Hepatocyte (in vitro differentiated cells): ENCODE measurements at regions not wholly inside any gene's neighbourhood (a gene's known extent, or its start where the extent isn't known, plus 50 kb on each side); places are given as distances from the start of the nearest gene placed in this dataset.

Source experiments
- DNase-seq: peaks from one replicate; pipeline ENCODE4 v3.0.0-alpha.2; 2016; ENCODE audit warnings: low spot score
- H2AFZ ChIP-seq: fragments of 200-600 bp; sonication (generic); 2 replicates; pipeline ENCODE4 v1.6.0; 2016; ENCODE audit warnings: antibody characterized with exemption, mild to moderate bottlenecking
- H3K27ac ChIP-seq: fragments of 200-600 bp; sonication (generic); 2 replicates; pipeline ENCODE4 v1.5.1; 2016; ENCODE audit warnings: mild to moderate bottlenecking
- H3K27me3 ChIP-seq: fragments of 200-600 bp; sonication (generic); 2 replicates; pipeline ENCODE4 v1.6.1; 2016
- H3K36me3 ChIP-seq: fragments of 200-600 bp; sonication (generic); replicated peaks from 2 replicates; pipeline ENCODE4 v1.5.1; 2016; ENCODE audit warnings: low read depth; ENCODE audit not compliant: insufficient read depth
- H3K4me1 ChIP-seq: fragments of 200-600 bp; sonication (generic); 2 replicates; pipeline ENCODE4 v1.5.1; 2016; ENCODE audit warnings: mild to moderate bottlenecking, moderate library complexity; ENCODE audit not compliant: insufficient read depth
- H3K4me2 ChIP-seq: fragments of 200-600 bp; sonication (generic); 2 replicates; pipeline ENCODE4 v1.6.0; 2016
- H3K4me3 ChIP-seq: fragments of 200-600 bp; sonication (generic); 2 replicates; pipeline ENCODE4 v1.5.1; 2016; ENCODE audit warnings: mild to moderate bottlenecking
- H3K79me2 ChIP-seq: fragments of 200-600 bp; sonication (generic); 2 replicates; pipeline ENCODE4 v1.6.0; 2017; ENCODE audit warnings: mild to moderate bottlenecking
- H3K9me2 ChIP-seq: fragments of 200-600 bp; sonication (generic); replicated peaks from 2 replicates; pipeline ENCODE4 v1.6.0; 2017; ENCODE audit warnings: mild to moderate bottlenecking; ENCODE audit not compliant: insufficient read depth
- H3K9me3 ChIP-seq: fragments of 200-600 bp; sonication (generic); 2 replicates; pipeline ENCODE4 v1.5.1; 2016; ENCODE audit warnings: low read depth, mild to moderate bottlenecking
- H4K20me1 ChIP-seq: fragments of 200-600 bp; sonication (generic); 2 replicates; pipeline ENCODE4 v1.6.0; 2016; ENCODE audit warnings: mild to moderate bottlenecking; ENCODE audit not compliant: insufficient read depth, poor library complexity, severe bottlenecking
- EZH2 ChIP-seq: fragments of 200-600 bp; sonication (generic); IDR thresholded peaks from 2 replicates; pipeline ENCODE4 v1.6.1; 2016; ENCODE audit warnings: antibody characterized with exemption, mild to moderate bottlenecking, borderline replicate concordance
- EZH2phosphoT487 ChIP-seq: fragments of 200-600 bp; sonication (generic); IDR thresholded peaks from one replicate; pipeline ENCODE4 v1.6.1; 2018; ENCODE audit warnings: antibody characterized with exemption, mild to moderate bottlenecking, low read depth, moderate library complexity; ENCODE audit not compliant: unreplicated experiment, severe bottlenecking
- WGBS: methylation state at CpG from one replicate; pipeline ENCODE4 v1.1.6; 2016; ENCODE audit warnings: low lambda C conversion rate; ENCODE audit errors: missing lambda C conversion rate; 5-methylcytosine and 5-hydroxymethylcytosine counted together
- TF ChIP-seq, protein P1 (sequence below): fragments of 200-600 bp; sonication (generic); IDR thresholded peaks from 2 replicates; pipeline ENCODE4 v1.5.1; 2016; ENCODE audit warnings: antibody characterized with exemption, mild to moderate bottlenecking; ENCODE audit not compliant: poor library complexity

DNA sequence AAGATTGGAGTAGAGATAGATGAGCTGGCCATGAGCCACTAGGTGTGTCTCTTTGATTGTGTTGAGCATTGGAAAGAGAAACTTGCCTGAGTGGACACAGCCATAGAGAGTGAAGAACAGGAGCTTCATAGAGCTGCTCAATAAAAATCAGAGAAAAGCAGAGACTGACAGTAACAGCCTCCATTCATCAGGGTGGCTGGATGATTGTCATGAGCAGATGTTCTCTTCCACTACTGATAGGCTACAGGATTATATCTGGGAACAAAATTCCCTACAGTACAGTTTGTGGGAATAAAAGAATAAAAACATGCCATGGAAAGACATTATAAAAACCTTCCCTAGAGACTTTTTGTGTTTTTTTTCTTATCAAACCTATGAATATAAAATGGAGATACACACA lies 404.8 kb upstream of the ACVR2A start:
- H3K27me3 ChIP-seq, result no peaks in the 10 kb centered on the region
- H3K4me1 ChIP-seq, result no peaks in the 10 kb centered on the region
- H3K4me3 ChIP-seq, result no peak overlapping the region
- no peaks in the 10 kb centered on the region for H4K20me1 ChIP-seq
- H3K9me2 ChIP-seq, result no peaks in the 10 kb centered on the region
- no peak overlapping the region for H3K27ac ChIP-seq
- DNase-seq, result no peak
- no peak overlapping the region for H2AFZ ChIP-seq
- no peaks in the 10 kb centered on the region for H3K9me3 ChIP-seq
- no peak overlapping the region for H3K4me2 ChIP-seq
- H3K36me3 ChIP-seq, result no peaks in the 10 kb centered on the region
- TF ChIP-seq EZH2phosphoT487, result no peak
- TF ChIP-seq, protein P1, sequence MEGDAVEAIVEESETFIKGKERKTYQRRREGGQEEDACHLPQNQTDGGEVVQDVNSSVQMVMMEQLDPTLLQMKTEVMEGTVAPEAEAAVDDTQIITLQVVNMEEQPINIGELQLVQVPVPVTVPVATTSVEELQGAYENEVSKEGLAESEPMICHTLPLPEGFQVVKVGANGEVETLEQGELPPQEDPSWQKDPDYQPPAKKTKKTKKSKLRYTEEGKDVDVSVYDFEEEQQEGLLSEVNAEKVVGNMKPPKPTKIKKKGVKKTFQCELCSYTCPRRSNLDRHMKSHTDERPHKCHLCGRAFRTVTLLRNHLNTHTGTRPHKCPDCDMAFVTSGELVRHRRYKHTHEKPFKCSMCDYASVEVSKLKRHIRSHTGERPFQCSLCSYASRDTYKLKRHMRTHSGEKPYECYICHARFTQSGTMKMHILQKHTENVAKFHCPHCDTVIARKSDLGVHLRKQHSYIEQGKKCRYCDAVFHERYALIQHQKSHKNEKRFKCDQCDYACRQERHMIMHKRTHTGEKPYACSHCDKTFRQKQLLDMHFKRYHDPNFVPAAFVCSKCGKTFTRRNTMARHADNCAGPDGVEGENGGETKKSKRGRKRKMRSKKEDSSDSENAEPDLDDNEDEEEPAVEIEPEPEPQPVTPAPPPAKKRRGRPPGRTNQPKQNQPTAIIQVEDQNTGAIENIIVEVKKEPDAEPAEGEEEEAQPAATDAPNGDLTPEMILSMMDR, result no peak
- no peak for TF ChIP-seq EZH2
- H3K79me2 ChIP-seq, result no peaks in the 10 kb centered on the region

DNA sequence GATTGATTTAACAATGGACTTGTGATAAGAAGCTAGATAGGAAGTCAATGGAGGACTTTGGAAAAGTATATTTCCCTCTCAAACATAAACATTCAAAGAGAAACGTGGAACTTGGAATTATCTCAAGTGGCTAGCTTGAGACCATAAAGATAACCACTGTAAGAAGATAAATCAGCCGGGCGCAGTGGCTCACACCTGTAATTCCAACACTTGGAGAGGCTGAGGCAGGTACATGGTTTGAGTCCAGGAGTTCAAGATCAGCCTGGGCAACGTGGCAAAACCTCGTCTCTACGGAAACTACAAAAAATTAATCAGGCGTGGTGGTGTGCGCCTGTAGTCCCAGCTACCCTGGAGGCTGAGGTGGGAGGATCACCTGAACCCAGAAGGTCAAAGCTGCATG lies 405.9 kb upstream of the ACVR2A start:
- H3K36me3 ChIP-seq, result no peaks in the 10 kb centered on the region
- H4K20me1 ChIP-seq, result no peaks in the 10 kb centered on the region
- no peaks in the 10 kb centered on the region for H3K4me1 ChIP-seq
- H3K79me2 ChIP-seq, result no peaks in the 10 kb centered on the region
- H3K27ac ChIP-seq, result peak overlapping the region; percentile 48
- H3K9me3 ChIP-seq, result no peaks in the 10 kb centered on the region
- no peak overlapping the region for H3K4me3 ChIP-seq
- TF ChIP-seq EZH2, result no peak
- TF ChIP-seq, protein P1, result no peak
- no peak for TF ChIP-seq EZH2phosphoT487
- 78% methylated on average over 8 of the region's 8 CpGs for WGBS
- H3K27me3 ChIP-seq, result no peaks in the 10 kb centered on the region
- H3K4me2 ChIP-seq, result no peak overlapping the region
- DNase-seq, result peak; percentile 32
- H2AFZ ChIP-seq, result no peak overlapping the region
- no peaks in the 10 kb centered on the region for H3K9me2 ChIP-seq

DNA sequence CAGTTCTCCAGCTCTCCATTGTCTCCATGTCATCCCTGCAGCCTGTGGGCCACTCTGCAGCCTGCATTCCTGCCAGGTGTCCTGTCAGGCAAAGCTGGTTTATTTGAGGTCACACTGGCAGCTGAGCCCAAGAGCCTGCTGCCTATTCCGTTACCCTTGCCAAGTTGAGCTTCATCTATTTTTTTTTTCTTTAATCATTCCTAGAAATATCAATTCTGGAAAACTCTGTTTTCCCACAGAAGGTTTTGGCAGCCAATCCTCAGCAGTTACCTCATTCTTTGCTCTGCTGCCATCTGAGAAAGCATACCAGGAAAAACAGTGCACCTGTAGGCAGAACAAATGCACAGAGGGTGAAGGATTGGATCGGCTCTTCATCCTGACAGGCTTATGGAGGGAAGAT lies 411.0 kb upstream of the ACVR2A start:
- H2AFZ ChIP-seq, result no peak overlapping the region
- no peak for DNase-seq
- no peaks in the 10 kb centered on the region for H3K79me2 ChIP-seq
- H3K4me1 ChIP-seq, result peaks cover 3% of the 10 kb centered on the region
- no peaks in the 10 kb centered on the region for H3K27me3 ChIP-seq
- no peaks in the 10 kb centered on the region for H3K9me2 ChIP-seq
- H3K4me3 ChIP-seq, result no peak overlapping the region
- no peaks in the 10 kb centered on the region for H3K9me3 ChIP-seq
- no peaks in the 10 kb centered on the region for H4K20me1 ChIP-seq
- TF ChIP-seq EZH2 (no peak), EZH2phosphoT487 (no peak)
- TF ChIP-seq, protein P1, result no peak
- H3K36me3 ChIP-seq, result no peaks in the 10 kb centered on the region
- WGBS, result 94% methylated on average over 2 of the region's 2 CpGs
- H3K4me2 ChIP-seq, result no peak overlapping the region
- H3K27ac ChIP-seq, result no peak overlapping the region

DNA sequence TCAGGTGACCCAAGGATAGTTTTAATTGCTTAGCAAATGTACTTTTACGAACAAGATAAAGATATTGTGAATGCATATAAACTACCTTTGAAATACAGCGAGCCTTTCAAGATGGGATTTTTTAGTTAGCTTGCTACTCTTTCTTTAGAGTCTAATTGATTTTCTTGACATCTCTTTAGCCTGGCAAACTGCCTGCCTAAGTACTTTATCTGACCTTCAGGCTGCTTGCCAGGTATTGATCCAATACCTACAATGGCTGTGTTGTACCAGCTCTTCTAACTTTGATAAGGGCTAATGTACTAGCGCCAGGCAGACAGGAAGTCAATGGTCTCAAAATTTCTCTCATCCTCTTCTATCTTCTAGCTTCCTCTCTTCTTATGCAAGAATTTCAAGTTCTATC lies 414.4 kb upstream of the ACVR2A start:
- Histone ChIP-seq H3K4me2 (no peak overlapping the region), H3K4me3 (no peak overlapping the region), H4K20me1 (no peaks in the 10 kb centered on the region), H3K9me3 (no peaks in the 10 kb centered on the region), H3K27me3 (no peaks in the 10 kb centered on the region), H2AFZ (no peak overlapping the region), H3K9me2 (no peaks in the 10 kb centered on the region), H3K36me3 (no peaks in the 10 kb centered on the region), H3K27ac (no peak overlapping the region), H3K4me1 (peaks cover 3% of the 10 kb centered on the region), H3K79me2 (no peaks in the 10 kb centered on the region)
- DNase-seq, result no peak
- WGBS, result 49% methylated on average over 3 of the region's 3 CpGs
- no peak for TF ChIP-seq EZH2
- TF ChIP-seq, protein P1, result no peak
- no peak for TF ChIP-seq EZH2phosphoT487
